Neural progenitor cell (in vitro differentiated cells): ENCODE measurements at regions not wholly inside any gene's neighbourhood (a gene's known extent, or its start where the extent isn't known, plus 50 kb on each side); places are given as distances from the start of the nearest gene placed in this dataset.

Experiments
- DNase-seq: peaks from one replicate; pipeline ENCODE4 v3.0.0-alpha.2; 2016; ENCODE audit warnings: low spot score
- H2AFZ ChIP-seq: fragments of 200-600 bp; sonication (generic); replicated peaks from 2 replicates; pipeline ENCODE4 v1.6.1; 2016; ENCODE audit warnings: antibody characterized with exemption
- H3F3A ChIP-seq: fragments of 200-600 bp; sonication (generic); 2 replicates; pipeline ENCODE4 v1.6.1; 2016; ENCODE audit warnings: antibody characterized with exemption, low read depth
- H3K27ac ChIP-seq: fragments of 200-600 bp; sonication (generic); 2 replicates; pipeline ENCODE4 v1.5.1; 2016; ENCODE audit warnings: mild to moderate bottlenecking
- H3K27me3 ChIP-seq: fragments of 200-600 bp; sonication (generic); 2 replicates; pipeline ENCODE4 v1.6.1; 2016; ENCODE audit warnings: mild to moderate bottlenecking, moderate library complexity
- H3K36me3 ChIP-seq: fragments of 200-600 bp; sonication (generic); 2 replicates; pipeline ENCODE4 v1.5.1; 2016
- H3K4me1 ChIP-seq: fragments of 200-600 bp; sonication (generic); 2 replicates; pipeline ENCODE4 v1.6.1; 2016; ENCODE audit warnings: mixed run types
- H3K4me2 ChIP-seq: fragments of 200-600 bp; sonication (generic); 2 replicates; pipeline ENCODE4 v1.6.1; 2016
- H3K4me3 ChIP-seq: fragments of 200-600 bp; sonication (generic); 2 replicates; pipeline ENCODE4 v1.5.1; 2016
- H3K79me2 ChIP-seq: fragments of 200-600 bp; sonication (generic); 2 replicates; pipeline ENCODE4 v1.6.1; 2016; ENCODE audit warnings: low read depth
- H3K9ac ChIP-seq: fragments of 200-600 bp; sonication (generic); 2 replicates; pipeline ENCODE4 v1.6.1; 2016
- H3K9me3 ChIP-seq: fragments of 200-600 bp; sonication (generic); 2 replicates; pipeline ENCODE4 v1.5.1; 2016; ENCODE audit warnings: low read depth
- H4K20me1 ChIP-seq: fragments of 200-600 bp; sonication (generic); 2 replicates; pipeline ENCODE4 v1.6.1; 2016; ENCODE audit warnings: low read depth
- H3K27ac Mint-ChIP-seq: 3 replicates; pipeline ENCODE4 v1.8.0; 2021; ENCODE audit warnings: mixed read lengths
- H3K27me3 Mint-ChIP-seq: 2 replicates; pipeline ENCODE4 v1.8.0; 2022; ENCODE audit warnings: low read depth, mild to moderate bottlenecking, inconsistent platforms, moderate library complexity, mixed read lengths; ENCODE audit not compliant: insufficient read depth
- H3K36me3 Mint-ChIP-seq: 3 replicates; pipeline ENCODE4 v1.8.0; 2021; ENCODE audit warnings: mixed read lengths
- H3K4me1 Mint-ChIP-seq: 3 replicates; pipeline ENCODE4 v1.8.0; 2021; ENCODE audit warnings: mixed read lengths
- H3K4me3 Mint-ChIP-seq: 3 replicates; pipeline ENCODE4 v1.8.0; 2021; ENCODE audit warnings: mild to moderate bottlenecking, moderate library complexity, mixed read lengths
- H3K9me3 Mint-ChIP-seq: 3 replicates; pipeline ENCODE4 v1.8.0; 2020; ENCODE audit warnings: mixed read lengths
- CTCF ChIP-seq: fragments of 200-600 bp; sonication (generic); IDR thresholded peaks from 2 replicates; pipeline ENCODE4 v1.5.1; 2017; ENCODE audit warnings: antibody characterized with exemption, mild to moderate bottlenecking
- EZH2 ChIP-seq: fragments of 200-600 bp; sonication (generic); IDR thresholded peaks from 2 replicates; pipeline ENCODE4 v1.6.1; 2017; ENCODE audit warnings: antibody characterized with exemption, mild to moderate bottlenecking, moderate library complexity
- EZH2phosphoT487 ChIP-seq: fragments of 200-600 bp; sonication (generic); IDR thresholded peaks from 2 replicates; pipeline ENCODE4 v1.6.1; 2017; ENCODE audit warnings: antibody characterized with exemption

DNA sequence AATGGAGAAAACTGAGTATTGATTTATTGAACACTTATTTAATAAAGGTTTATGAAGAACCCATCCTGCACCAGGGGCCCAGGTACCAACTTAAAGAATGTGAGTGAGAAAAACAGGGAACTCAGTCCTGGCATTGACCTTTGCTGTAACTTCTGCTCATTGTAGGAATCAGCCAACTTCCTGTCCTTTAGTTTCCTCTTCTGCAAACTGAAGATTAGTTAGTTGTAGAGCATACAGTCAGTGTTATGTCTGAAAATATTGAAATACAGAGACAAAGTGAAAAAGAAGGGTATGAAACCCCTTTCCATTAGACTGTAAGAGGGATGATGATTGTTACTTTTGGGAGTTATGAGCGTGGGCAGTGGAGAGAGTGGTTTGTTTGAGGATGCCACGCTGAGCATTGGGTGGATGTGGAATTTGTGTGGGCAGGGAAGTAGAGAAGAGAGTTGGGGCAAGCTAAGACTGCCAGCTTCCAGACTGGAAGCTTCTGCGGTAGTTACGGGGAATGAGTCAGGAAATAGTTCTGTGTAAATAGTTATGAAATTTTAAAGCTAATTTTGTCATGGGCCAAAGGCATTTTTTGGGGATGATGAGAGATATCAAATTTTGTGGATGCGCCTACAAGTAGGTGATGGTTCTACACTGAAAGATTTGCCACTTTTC, 89.2 kb downstream of the GPR88 start:
- Histone ChIP-seq H3K27me3 (no peaks in the 10 kb centered on the region), H3F3A (no peaks in the 10 kb centered on the region), H3K4me2 (no peak overlapping the region), H3K9ac (no peak overlapping the region), H3K4me1 (peaks cover 9% of the 10 kb centered on the region), H2AFZ (no peak overlapping the region), H3K9me3 (no peaks in the 10 kb centered on the region), H3K79me2 (no peaks in the 10 kb centered on the region), H3K4me3 (no peak overlapping the region), H3K27ac (no peak overlapping the region), H3K36me3 (no peaks in the 10 kb centered on the region), H4K20me1 (no peaks in the 10 kb centered on the region)
- no peak overlapping the region for H3K27ac Mint-ChIP-seq
- no peaks in the 10 kb centered on the region for H3K27me3 Mint-ChIP-seq
- TF ChIP-seq EZH2phosphoT487: no peak
- no peak for TF ChIP-seq EZH2
- no peak for TF ChIP-seq CTCF
- H3K36me3 Mint-ChIP-seq: no peaks in the 10 kb centered on the region
- H3K4me3 Mint-ChIP-seq: no peak overlapping the region
- no peak for DNase-seq
- peaks cover 9% of the 10 kb centered on the region for H3K4me1 Mint-ChIP-seq
- H3K9me3 Mint-ChIP-seq: no peaks in the 10 kb centered on the region

GRCh38 chr1:100627936-100628335, 90.0 kb downstream of the GPR88 start:
- no peak overlapping the region for H3K4me3 Mint-ChIP-seq
- no peak for DNase-seq
- no peaks in the 10 kb centered on the region for H3K36me3 Mint-ChIP-seq
- H3K4me2 ChIP-seq: no peak overlapping the region
- H3K9me3 Mint-ChIP-seq: no peaks in the 10 kb centered on the region
- no peaks in the 10 kb centered on the region for H3K27me3 ChIP-seq
- no peak overlapping the region for H3K27ac ChIP-seq
- H3K4me1 Mint-ChIP-seq: peaks cover 2% of the 10 kb centered on the region
- peaks cover 2% of the 10 kb centered on the region for H3K4me1 ChIP-seq
- H4K20me1 ChIP-seq: no peaks in the 10 kb centered on the region
- no peaks in the 10 kb centered on the region for H3K36me3 ChIP-seq
- no peak overlapping the region for H3K4me3 ChIP-seq
- no peak overlapping the region for H3K27ac Mint-ChIP-seq
- H2AFZ ChIP-seq: no peak overlapping the region
- H3F3A ChIP-seq: no peaks in the 10 kb centered on the region
- H3K27me3 Mint-ChIP-seq: no peaks in the 10 kb centered on the region
- H3K79me2 ChIP-seq: no peaks in the 10 kb centered on the region
- no peak overlapping the region for H3K9ac ChIP-seq
- no peaks in the 10 kb centered on the region for H3K9me3 ChIP-seq
- TF ChIP-seq EZH2phosphoT487: no peak
- no peak for TF ChIP-seq EZH2
- no peak for TF ChIP-seq CTCF

DNA sequence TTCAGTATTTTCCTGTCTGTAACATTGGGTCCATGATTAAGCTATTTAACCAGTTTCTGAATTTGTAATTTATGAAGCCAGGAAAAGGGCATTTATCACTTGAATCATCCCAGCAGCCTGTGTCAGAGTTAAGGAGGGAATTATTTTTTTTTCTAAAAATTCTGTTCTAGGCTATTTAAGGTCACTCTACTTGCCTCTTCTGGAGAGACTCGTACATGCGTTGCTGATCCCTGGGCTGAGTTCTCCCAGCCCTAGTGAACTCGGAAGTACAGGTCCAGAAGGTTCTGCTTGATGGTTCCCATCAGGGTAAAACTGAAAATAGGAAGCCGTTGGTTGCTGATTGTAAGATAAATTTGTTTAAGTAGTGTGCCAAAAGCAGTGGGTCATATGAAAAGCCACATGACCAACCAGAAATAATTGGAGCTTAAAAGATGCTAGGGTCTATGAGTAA, 90.7 kb downstream of the GPR88 start:
- no peaks in the 10 kb centered on the region for H3K27me3 ChIP-seq
- H3K27ac ChIP-seq: no peak overlapping the region
- no peak overlapping the region for H3K4me2 ChIP-seq
- H3K4me3 ChIP-seq: no peak overlapping the region
- H3K4me1 ChIP-seq: no peaks in the 10 kb centered on the region
- H3K9me3 ChIP-seq: no peaks in the 10 kb centered on the region
- H3K79me2 ChIP-seq: no peaks in the 10 kb centered on the region
- TF ChIP-seq EZH2phosphoT487 (no peak), EZH2 (no peak), CTCF (no peak)
- Mint-ChIP-seq H3K27me3 (no peaks in the 10 kb centered on the region), H3K36me3 (no peaks in the 10 kb centered on the region), H3K4me3 (no peak overlapping the region), H3K9me3 (no peaks in the 10 kb centered on the region), H3K4me1 (no peaks in the 10 kb centered on the region), H3K27ac (no peak overlapping the region)
- H2AFZ ChIP-seq: no peak overlapping the region
- DNase-seq: no peak
- no peaks in the 10 kb centered on the region for H4K20me1 ChIP-seq
- H3F3A ChIP-seq: no peaks in the 10 kb centered on the region
- H3K9ac ChIP-seq: no peak overlapping the region
- H3K36me3 ChIP-seq: no peaks in the 10 kb centered on the region
